Amniotic stem cell (primary cell): ENCODE measurements at regions not wholly inside any gene's neighbourhood (a gene's known extent, or its start where the extent isn't known, plus 50 kb on each side); places are given as distances from the start of the nearest gene placed in this dataset.

Experiments
- DNase-seq: peaks from one replicate; lab custom pipeline; 2025; lab: John Stamatoyannopoulos, UW

DNA sequence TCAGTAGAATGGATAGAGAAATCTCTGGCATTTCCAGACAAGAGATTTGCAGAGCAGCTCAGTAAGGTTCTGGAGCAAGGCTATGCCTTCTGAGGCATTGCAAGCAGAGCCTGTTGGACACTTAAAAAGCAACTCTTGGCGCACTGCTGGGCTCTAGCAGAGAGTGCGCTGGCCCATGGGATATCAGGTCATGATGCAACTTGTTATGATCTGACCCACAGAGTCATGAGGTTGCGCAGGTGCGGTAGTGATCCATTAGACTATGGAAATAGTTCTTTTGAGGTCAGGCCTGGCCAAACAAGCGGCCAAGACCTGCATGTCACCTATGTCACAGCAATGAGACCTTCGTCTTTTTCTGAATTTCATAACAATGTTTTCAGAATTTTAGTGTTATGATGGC, 168.6 kb downstream of the TMTC3 start:
- no peak for DNase-seq

DNA sequence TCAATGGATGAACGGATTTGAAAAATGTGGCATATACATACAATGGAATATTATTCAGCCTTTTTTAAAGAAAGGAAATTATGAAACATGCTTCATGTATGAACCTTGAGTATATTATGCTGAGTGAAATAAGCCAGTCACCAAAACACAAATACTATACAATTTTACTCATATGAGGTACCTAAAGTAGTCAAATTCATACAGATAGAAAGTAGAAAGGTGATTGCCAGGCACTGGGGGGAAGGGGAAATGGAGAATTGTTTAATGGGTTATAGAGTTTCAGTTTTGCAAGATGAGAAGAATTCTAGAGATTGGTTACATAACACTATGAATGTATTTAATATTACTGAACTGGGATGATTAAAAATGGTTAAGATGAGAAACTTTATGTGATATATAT, 171.4 kb downstream of the TMTC3 start:
- no peak for DNase-seq

DNA sequence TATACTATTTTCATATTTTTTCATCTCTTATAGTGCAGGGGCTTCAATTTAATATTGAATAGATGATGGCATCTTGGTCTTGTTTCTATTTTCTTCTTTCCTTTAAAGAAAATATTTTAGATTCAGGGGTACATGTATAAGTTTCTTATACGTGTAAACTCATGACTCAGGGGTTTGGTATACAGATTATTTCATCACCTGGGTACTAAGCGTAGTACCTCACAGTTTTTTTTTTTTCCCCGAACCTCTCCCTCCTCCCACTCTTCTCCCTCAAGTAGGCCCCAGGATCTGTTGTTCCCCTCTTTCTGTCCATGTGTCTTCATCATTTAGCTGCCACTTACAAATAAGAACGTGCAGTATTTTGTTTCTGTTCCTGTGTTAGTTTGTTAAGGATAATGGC, 172.6 kb downstream of the TMTC3 start:
- no peak for DNase-seq

DNA sequence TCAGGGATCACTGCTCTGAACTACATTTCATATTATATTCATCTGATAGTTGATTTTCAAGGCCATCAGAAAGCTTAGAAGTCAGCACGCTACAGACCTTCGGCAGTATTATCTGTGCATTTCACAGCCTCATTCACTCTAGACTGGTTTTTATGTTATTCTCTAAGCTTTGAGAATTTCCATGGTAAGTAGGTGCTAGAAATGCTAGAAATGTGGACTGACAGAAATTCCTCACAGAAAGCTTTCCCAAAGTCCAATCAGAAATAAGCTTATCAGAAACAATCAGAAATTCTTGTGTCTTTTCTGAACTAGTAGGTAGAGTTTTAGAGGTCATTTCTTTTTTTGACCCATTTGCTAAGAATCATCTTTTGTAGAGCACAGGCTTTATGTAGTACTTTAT, 176.6 kb downstream of the TMTC3 start:
- DNase-seq, result no peak

DNA sequence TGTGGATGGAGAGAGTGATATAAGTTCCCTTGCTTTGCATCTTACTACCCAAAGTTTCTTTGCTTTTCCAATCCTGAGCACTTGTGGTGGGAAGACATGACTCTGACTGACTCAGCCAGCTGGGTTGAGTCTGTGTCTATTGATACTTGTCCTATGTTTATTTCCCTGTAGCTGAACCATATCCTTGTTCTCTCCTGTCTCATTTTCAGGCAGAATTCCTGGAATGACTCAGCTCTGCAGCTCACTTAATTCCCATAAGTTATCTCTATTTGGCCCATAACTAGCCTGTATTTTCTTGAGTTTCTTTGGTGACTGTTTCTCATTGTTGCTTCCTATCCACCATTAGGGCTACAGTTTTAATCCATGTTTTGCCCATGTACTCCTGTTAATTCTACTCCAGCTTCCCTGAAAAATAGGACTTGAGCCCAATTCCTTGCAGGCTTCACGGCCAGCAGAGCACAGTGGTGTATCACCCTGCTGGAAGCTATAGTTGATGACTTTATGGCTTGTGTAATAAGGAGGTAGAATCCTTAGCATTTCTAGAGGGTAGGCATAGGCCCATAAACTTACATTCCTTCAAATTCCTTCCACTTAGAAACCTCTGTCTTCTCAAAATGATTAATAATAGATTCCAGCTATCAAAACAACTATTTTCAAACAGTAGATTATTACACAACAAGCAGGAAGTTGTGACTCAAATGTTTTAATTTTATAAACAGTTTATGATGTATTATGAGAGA, 183.1 kb downstream of the TMTC3 start:
- peak; percentile 78 for DNase-seq

DNA sequence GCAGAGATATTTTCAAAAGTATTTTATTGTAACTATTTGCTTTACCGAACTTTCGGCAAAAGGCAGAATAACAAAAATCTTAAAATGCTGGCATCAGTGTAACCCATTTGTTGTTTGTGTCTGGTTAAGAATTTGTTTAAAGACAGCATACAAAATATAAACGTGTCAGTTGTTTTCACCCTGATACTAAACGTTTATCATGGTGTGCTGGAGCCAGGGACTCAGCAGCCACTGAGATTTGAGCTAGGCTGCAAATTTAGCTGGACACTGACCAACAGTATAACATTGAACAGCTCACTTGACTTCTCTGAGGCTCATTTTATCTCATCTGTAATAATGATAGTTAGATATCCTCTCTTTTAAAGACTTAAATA, 183.7 kb downstream of the TMTC3 start:
- DNase-seq, result no peak

DNA sequence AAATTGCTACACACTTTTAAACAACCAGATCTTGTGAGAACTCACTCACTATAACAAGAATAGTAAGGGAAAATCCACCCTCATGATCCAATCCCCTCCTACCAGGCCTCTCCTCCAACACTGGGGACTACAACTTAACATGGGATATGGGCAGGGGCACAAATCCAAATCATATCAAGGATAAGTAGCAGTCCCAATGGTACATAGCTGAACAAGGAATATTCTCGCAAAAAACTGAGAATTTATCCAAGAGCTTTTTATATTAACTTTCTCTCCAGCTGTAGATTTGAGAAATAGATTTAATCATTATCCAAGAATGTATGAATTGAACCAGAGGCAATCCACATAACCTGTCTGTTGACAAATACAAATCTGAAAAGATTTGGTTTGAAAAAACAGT, 185.2 kb downstream of the TMTC3 start:
- DNase-seq, result no peak

DNA sequence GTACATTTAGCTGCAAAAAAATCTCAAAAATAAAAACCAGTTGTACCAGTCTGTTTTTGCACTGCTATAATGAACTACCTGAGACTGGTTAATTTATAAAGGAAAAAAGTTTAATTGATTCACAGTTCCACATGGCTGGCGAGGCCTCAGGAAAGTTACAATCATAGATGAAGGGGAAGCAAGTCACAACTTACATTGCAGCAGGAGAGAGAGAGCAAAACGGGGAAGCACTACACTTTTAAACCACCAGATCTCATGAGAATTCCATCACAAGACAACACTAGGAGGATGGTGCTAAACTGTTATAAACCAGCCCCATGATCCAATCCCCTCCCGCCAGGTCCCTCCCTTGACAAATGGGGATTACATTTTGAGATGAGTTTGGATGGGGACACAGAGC, 186.0 kb downstream of the TMTC3 start:
- no peak for DNase-seq

DNA sequence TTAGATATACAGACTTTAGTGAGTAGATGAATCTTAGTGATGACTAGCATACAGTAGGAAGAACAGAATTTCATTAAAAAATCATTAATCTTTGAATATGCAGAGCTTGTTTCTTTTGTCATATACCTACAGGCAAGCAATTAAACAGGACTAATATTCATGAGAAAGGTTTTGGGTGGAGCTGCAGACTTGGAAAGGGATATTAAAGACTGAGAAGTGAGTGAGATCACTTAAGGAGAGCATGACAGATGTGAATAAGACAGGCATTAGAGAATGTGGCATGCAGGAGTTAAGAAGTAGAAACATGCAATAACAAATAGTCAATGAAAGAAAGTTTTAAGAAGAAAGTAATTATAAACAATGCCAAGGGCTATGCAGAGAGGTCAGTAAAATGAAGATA, 187.7 kb downstream of the TMTC3 start:
- DNase-seq, result no peak

DNA sequence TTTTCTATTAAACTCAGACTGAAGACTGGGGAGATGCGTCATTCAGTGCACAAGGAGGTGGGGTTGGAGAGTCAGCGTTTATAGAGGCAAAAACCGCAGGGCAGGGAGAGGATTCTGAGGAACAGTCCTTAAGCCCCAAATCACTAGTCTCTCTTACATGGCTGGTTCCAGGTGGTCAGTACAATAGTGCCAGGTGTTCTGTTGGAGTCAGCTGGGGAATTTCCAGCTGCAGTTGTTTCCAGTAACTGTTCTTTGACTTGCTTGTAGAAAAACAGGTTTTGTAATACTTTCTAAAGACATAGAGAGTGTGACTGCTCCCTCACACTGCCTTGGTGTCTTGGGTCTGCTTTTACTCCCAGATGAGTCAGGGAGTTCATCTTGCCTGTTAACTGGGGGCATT, 192.2 kb downstream of the TMTC3 start:
- DNase-seq, result peak; percentile 13

DNA sequence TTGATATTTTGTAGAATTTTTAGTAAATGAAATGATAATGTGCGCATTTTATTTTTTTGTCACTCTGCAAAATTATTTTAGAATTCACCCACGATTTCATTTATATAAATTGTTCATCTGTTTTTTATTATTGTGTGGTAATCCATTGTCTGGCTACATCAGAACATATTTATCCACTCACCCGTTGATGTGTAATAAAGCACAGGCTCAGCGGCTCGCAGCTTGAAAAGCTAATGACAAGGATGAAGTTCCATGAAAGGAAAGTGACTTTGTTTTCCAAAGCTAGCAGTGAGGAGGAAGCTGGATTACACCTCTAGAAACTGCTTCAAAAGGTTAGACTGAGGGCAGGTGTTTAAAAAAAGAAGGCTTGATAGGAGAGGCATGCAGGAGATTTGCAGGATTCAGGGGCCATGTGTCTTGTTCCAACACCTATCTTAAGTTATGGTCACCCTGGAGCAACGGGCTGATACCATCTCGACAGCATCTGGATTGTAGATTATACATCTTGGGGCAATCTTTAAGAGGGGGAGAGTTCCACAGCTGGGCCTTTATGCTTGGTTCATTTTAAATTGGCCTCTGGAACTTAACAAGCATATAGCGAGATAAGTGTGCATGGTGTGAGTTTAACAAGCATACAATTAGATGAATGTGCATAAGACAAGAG, 194.1 kb downstream of the TMTC3 start:
- DNase-seq, result no peak

DNA sequence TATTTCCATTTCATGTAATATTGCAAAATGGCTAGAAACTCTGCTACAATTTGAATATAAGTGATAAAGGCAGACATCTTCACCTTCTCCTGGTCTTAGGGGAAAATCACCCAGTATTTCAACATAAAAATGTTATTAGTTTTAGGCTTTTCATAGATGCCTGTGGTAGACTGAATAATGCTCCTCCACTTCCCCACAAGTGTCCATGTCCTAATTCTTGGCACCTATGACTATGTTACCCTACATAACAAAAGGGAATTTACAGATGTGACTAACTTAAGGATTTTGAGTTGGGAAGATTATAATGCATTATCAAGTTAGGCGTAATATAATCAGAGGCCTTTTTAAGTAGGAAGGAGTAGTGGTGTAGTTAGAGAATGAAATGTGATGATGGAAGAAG, 196.4 kb downstream of the TMTC3 start:
- no peak for DNase-seq

DNA sequence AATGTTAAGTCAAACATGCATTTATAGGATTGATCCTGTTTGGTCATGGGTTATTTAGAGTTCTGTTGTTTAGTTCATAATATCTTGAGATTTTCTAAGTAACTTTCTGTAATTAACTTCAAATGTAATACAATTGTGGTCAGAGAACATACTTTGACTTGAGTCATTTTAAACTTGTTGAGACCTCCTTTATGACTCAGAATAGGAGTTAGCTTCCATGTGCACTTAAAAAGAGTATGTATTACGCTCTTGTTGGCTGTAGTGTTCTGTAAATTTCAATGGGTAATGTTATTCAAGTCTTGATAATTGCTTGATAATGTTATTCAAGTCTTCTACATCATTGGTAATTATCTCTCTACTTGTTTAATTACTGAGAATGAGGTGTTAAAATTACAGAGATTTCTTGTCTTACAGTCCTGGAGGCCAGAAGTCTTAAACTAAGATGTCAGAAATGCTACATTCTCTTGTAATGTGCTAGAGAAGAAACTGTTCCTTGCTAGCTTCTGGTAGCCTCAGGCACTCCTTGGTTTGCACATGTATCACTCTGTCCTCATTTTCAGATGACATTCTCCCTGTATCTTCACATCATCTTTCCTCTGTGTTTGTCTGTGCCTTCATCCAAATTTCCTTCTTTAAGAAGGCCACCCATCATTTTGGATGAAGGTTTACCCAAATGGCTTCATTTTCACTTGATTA, 197.3 kb downstream of the TMTC3 start:
- no peak for DNase-seq

DNA sequence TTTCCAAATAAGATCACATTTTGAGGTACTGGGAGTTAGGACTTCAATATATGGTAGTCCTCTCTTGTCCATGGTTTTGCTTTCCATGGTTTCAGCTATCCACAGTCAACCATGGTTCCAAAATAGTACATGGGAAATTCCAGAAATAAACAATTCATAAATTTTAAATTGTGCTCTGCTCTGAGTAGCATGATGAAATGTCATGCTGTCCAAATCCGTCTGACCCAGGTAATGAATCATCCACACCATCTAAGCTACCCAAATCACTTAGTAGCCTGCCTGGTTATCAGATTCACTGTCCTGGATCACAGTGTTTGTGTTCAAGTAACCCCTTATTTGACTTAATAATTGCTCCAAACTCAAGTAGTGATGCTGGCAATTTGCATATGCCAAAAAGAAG, 197.9 kb downstream of the TMTC3 start:
- no peak for DNase-seq

DNA sequence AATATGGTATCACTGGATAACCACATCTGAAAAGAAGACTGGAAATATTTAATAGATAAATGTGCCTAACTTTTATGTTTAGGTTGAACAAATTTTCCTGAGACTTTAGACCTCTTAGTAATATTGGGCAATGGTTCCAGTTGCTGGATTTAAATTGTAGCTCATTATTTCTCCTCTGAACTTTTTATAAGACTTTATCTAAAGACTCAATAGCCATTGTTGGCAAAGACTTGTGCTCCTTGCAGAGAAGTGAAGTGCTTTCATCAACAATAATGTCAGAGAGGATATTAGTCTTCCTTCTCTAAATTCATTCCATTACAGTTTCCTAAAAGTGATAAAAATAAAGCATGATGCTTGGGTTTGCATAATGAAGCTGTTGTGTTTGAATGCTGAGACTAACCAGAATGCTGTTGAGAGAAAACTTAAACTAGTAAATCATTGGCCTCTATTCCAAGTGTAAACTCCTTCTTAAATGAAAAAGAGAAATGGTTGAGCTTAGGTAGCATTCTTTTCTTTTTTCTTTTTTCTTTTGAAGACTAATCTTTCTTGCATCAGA, 200.2 kb downstream of the TMTC3 start:
- DNase-seq, result no peak

DNA sequence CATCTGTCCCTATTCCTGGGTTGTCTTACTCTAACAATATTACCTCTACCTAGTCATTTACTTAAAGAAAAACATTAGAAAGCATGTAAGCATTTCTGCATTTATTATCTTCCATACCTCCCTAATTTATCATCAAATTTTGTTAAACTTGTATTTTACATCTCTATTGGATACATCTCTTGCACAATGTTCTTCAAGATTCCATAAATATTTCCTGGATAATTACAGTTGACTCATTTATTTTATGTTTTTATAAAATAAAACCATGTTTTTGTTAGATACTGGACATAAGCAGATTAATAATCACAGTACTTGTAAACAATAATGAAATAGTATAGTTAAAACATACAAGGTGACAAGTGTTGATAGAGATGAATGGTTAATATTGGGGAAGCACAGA, 209.0 kb downstream of the TMTC3 start:
- DNase-seq, result no peak

DNA sequence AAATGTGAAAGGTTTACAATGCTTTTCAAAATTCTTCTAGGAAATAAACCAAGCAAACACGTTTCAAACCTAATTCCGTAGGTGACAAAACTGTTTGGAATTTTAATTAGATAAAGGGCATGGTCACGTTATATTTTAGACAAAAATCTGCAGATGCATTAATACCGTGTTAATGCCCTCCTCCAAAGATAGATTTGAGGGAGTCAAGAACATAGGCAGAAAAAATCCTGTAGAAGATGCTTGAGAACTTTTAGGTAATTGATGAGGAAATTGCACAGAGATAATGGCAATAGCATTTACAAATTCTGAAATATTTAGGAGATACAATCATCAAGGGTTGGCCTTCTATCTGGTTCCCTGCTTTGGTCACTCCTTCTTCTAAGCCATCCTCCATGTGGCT, 212.6 kb downstream of the TMTC3 start:
- DNase-seq, result no peak

DNA sequence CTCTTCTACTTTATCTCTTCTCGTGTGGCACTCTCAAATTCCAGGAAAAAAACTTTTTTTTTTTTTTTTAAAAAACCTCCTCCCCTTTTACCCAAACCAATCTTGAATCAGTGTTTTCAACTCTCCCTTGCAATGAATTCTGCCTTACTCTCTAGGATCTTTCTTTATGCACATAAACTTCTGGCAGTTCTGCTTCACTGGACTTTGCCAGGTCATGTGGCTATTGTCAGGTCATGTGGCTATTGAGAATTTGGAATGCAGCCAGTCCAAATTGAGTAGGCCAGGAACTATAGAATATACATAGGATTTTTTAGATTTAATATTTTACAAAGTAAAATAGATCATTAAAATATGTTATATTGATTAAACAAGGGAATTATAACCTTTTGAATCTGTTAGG, 218.2 kb downstream of the TMTC3 start:
- no peak for DNase-seq

DNA sequence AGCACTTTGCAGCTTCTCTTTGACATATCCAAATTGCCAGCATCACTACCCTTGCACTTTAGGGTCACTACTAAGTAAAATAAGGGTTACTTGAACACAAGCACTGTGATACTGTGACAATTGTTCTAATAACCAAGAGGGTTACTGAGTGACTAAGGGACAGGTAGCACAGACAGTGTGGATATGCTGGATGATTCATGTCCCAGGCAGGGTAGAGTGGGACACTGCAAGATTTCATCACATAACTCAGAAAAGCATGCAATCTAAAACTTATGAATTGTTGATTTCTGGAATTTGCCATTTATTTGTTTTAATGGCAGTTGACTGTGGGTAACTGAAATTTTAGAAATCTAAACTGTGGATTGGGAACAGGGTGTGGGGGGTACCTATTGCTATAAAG, 218.8 kb downstream of the KITLG start:
- no peak for DNase-seq

DNA sequence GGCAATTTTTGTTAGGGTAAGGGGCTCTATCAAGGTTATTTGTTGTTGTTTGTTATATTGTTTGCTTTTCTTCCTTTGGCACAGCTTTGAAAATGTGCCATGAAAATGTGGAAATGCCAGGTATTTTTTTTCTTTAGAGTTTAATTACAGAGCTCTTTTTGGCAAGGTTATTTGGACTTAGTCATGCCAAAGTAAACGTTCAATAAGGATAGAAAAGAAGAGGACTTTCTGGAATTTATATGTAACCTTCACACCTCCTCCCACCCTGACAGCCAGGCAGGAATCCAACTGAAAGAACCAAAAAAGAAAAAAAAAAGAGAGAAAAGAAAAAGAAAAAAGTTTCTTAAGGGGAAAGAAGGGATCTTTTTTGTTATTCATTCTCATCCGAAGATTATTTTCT, 217.8 kb downstream of the KITLG start:
- no peak for DNase-seq

DNA sequence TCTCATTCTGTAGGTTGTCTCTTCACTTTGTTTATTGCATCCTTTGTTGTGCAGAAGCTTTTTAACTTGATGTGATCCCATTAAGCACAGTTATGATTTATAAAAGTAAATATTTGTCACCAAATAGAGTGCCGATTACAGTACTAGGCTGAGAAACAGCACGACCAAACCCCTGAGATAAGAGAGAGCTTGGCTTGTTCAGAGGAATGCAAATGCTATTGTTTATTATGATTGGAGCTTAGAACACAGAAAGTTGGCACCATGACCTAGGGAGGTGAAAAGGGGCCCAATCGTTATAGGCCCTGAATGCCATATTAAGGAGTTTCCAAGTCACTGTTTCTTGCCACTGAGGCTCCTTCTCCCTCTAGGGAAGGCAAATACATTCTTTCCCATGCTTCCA, 214.9 kb downstream of the KITLG start:
- DNase-seq, result no peak

DNA sequence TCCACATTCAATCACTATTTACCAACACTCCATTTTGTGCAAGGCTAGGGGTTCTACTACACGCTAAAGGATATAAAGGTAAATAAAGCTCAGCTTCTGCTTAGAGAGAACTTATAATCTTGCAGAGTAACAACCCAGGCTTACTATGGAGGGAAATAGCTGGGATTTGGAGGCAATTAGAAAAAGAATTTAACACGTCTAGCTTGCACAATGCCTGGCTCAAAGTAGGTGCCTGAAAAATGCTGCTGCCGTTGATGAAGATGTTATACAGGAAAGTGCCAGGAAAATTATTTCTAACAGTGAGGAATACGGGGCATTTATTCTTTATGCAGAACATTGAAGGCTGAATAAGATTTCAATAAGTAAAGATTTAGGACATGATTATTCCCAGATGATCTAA, 214.2 kb downstream of the KITLG start:
- no peak for DNase-seq

DNA sequence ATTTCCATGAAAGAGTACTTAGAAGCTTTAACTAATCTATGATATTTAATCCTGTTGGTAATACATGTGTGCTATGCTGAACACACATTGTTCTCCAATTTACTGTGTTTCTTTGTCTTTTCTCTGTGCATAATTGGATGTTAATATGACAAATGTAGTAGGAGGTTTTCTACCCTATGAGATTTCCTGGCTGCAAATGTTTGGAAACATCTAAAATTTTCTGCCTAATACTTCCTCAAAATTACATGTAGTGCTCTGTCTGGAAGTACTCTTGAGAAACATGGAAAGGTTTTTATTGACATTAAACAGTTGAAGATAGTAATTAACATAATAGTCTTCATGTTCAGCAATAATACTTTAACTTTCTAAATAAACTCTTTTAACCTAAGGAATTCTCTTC, 213.0 kb downstream of the KITLG start:
- no peak for DNase-seq
